ENCODE measurements at regions not wholly inside any gene's neighbourhood (a gene's known extent, or its start where the extent isn't known, plus 50 kb on each side); places are given as distances from the start of the nearest gene placed in this dataset.

DNA sequence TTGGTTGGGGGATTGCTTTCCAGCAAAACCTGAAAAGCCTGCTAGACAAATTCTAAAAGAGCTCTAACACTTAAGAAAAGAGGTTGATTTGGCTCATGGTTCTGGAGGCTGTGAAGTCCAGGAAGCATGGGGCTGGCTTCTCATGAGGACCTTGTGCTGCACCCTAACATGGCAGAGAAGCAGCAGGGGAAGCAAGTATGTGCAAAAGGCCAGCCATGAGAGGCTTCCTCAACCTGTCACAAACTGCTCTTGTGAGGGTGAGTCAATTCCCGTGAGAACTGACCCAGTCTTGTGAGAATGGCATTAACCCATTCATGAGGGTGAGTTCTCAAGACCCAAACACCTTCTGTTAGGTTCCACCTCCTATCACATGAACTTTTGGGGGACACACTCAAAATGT, 54.3 kb upstream of the IGFBP3 start:
- DNase-seq, result no peak
- H2AK5ac ChIP-seq (ENCODE audit: low read length, severe bottlenecking), result peak overlapping the region; percentile 66
- no peak overlapping the region for H3K4ac ChIP-seq (ENCODE audit: low read depth in 1 of 2, low read length in 2 of 2)
- H3K4me2 ChIP-seq (ENCODE audit: low read length, poor library complexity, severe bottlenecking), result no peak overlapping the region
- H4K91ac ChIP-seq (ENCODE audit: low read length), result no peak overlapping the region
- no peak overlapping the region for H2BK5ac ChIP-seq (ENCODE audit: low read depth, low read length, poor library complexity, severe bottlenecking)
- H2BK120ac ChIP-seq (ENCODE audit: low read depth, low read length), result no peak overlapping the region
- H3K36me3 ChIP-seq (ENCODE audit: control insufficient read depth in 1 of 2, insufficient read depth in 2 of 2, low read depth in 1 of 2, low read length in 2 of 2), result no peaks in the 10 kb centered on the region
- peaks cover 22% of the 10 kb centered on the region for H3K4me1 ChIP-seq (ENCODE audit: control insufficient read depth, insufficient read depth, low read depth, low read length)
- no peak overlapping the region for H3K9ac ChIP-seq (ENCODE audit: low read length)
- H3K18ac ChIP-seq (ENCODE audit: low read depth in 1 of 2, low read length in 2 of 2), result no peak overlapping the region
- H3K23ac ChIP-seq (ENCODE audit: low read length in 2 of 2), result no peak overlapping the region
- H3K9me3 ChIP-seq (ENCODE audit: control insufficient read depth, low read length), result no peaks in the 10 kb centered on the region
- no peak overlapping the region for H4K8ac ChIP-seq (ENCODE audit: low read length)
- H3K79me1 ChIP-seq (replicated peaks; ENCODE audit: low read length, poor library complexity, severe bottlenecking), result no peaks in the 10 kb centered on the region
- H2AFZ ChIP-seq (ENCODE audit: low read depth, low read length), result no peak overlapping the region
- no peaks in the 10 kb centered on the region for H3K27me3 ChIP-seq (ENCODE audit: control insufficient read depth in 1 of 2, insufficient read depth in 1 of 2, low read length in 2 of 2)
- no peak overlapping the region for H3K14ac ChIP-seq (ENCODE audit: low read length in 2 of 2)
- H3K27ac ChIP-seq (ENCODE audit: low read length, poor library complexity, severe bottlenecking), result no peak overlapping the region
- WGBS, result 20% methylated on average over 1 of the region's 1 CpG
- peak overlapping the region; percentile 1 to 75 for H2BK12ac ChIP-seq (ENCODE audit: low read length in 2 of 2)
- H2BK15ac ChIP-seq (ENCODE audit: low read depth, poor library complexity, severe bottlenecking), result peak overlapping the region; percentile 12
- no peak overlapping the region for H3K4me3 ChIP-seq (ENCODE audit: insufficient read depth in 1 of 2, low read depth in 1 of 2, low read length in 2 of 2)

DNA sequence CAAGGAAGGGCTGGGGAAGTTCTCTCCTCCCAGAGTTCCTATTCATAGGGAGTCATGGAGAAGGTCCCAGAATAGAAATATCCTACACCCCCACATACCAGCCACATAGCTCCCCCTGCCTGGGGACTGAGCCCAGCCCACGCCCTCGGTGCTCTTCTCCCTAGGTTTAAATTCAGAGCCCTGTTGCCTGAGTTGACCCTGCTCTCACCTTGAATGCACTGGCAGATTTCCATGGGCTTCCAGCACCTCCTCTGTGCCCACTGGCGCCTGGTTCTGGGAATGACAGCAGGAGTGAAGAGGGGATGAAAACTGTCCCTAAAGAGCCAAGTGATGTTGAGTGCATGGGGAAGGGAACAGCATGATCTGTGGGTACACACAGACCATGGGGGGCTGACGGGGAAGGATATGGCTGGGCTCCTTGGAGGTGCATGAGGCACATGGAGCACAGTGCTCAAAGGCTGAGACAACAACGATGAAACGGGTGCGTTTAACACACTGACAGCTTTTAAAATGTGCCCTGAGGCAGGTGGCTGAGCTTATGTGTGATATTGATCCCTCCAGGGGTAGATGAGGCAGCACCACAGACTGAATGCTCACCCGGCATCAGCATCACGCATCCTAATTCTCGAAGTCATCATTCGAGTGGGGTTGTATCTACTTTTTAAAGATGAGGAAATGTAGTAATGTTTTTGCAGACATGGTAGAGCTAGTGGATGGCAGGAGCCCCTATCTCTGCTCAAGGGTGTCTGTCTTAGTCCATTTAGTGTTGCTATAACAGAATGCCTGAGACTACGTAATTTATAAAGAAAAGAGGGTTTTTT, 53.7 kb upstream of the IGFBP3 start:
- Histone ChIP-seq H2BK15ac (ENCODE audit: low read depth, poor library complexity, severe bottlenecking) (peak overlapping the region; percentile 0), H3K9me3 (ENCODE audit: control insufficient read depth, low read length) (no peaks in the 10 kb centered on the region)

DNA sequence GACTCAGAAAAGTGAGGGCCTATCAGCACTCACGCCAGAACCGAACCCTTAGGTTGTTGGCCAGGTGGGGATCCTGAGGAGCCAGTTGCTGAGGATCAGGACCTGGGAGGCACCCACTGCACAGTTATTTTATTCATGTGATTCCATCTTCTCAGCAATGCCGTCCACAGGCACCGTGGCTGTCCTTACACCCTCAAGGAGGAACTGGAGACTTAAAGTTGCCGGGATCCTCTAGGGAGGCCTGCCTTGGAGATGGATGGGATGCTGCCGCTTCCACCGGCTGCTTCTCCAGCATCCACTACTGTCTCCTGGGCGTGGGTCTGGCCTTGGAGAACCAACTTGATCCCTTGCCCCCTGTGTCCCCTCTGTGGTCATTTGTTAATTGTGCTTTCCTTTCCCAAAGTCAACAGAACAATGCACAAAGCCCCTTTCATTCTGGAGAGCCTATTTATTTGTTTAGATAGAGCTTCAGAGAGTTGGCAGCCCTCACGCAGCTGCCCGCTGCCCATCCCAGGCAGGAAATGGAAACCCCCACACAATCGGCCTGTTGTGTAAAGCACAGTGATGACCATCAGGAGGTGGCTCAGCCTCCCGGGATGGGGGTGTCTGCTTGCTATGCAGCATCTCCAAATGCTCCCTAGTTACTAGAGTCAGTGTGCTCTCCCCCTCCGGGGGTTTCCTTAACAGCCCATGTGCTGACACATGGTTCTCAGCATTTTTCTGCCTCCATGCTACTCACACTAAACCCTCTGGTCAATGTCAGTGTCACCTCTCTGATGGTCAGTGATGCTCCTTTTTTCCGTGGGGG, 52.9 kb upstream of the IGFBP3 start:
- Histone ChIP-seq H3K4me1 (ENCODE audit: control insufficient read depth, insufficient read depth, low read depth, low read length) (peaks cover 11% of the 10 kb centered on the region), H3K4me3 (ENCODE audit: insufficient read depth in 1 of 2, low read depth in 1 of 2, low read length in 2 of 2) (no peak overlapping the region), H3K23ac (ENCODE audit: low read length in 2 of 2) (no peak overlapping the region), H2BK5ac (ENCODE audit: low read depth, low read length, poor library complexity, severe bottlenecking) (no peak overlapping the region), H3K79me1 (replicated peaks; ENCODE audit: low read length, poor library complexity, severe bottlenecking) (no peaks in the 10 kb centered on the region), H2AK5ac (ENCODE audit: low read length, severe bottlenecking) (peak overlapping the region; percentile 24), H3K14ac (ENCODE audit: low read length in 2 of 2) (no peak overlapping the region), H3K27me3 (ENCODE audit: control insufficient read depth in 1 of 2, insufficient read depth in 1 of 2, low read length in 2 of 2) (peaks cover 0 to 4% of the 10 kb centered on the region in 2 experiments), H2BK12ac (ENCODE audit: low read length in 2 of 2) (peak overlapping the region; percentile 1 to 29), H3K9me3 (ENCODE audit: control insufficient read depth, low read length) (no peaks in the 10 kb centered on the region), H3K4me2 (ENCODE audit: low read length, poor library complexity, severe bottlenecking) (no peak overlapping the region), H2BK120ac (ENCODE audit: low read depth, low read length) (no peak overlapping the region), H3K9ac (ENCODE audit: low read length) (no peak overlapping the region), H3K4ac (ENCODE audit: low read depth in 1 of 2, low read length in 2 of 2) (peak overlapping the region in 1 of 2 experiments; percentile 18), H3K36me3 (ENCODE audit: control insufficient read depth in 1 of 2, insufficient read depth in 2 of 2, low read depth in 1 of 2, low read length in 2 of 2) (no peaks in the 10 kb centered on the region), H2BK15ac (ENCODE audit: low read depth, poor library complexity, severe bottlenecking) (no peak overlapping the region), H3K18ac (ENCODE audit: low read depth in 1 of 2, low read length in 2 of 2) (peak overlapping the region in 1 of 2 experiments; percentile 17), H4K91ac (ENCODE audit: low read length) (no peak overlapping the region), H3K27ac (ENCODE audit: low read length, poor library complexity, severe bottlenecking) (no peak overlapping the region), H2AFZ (ENCODE audit: low read depth, low read length) (no peak overlapping the region), H4K8ac (ENCODE audit: low read length) (no peak overlapping the region)
- DNase-seq, result peak; percentile 55
- WGBS, result 58% methylated on average over 14 of the region's 14 CpGs

More for the DNA sequence above, 53.7 kb upstream of the IGFBP3 start:
- no peaks in the 10 kb centered on the region for H3K79me1 ChIP-seq (replicated peaks; ENCODE audit: low read length, poor library complexity, severe bottlenecking)
- H3K14ac ChIP-seq (ENCODE audit: low read length in 2 of 2), result peak overlapping the region in 1 of 2 experiments; percentile 44
- H3K4ac ChIP-seq (ENCODE audit: low read depth in 1 of 2, low read length in 2 of 2), result no peak overlapping the region
- H3K27ac ChIP-seq (ENCODE audit: low read length, poor library complexity, severe bottlenecking), result no peak overlapping the region
- peak overlapping the region; percentile 87 for H2BK12ac ChIP-seq (ENCODE audit: low read length in 2 of 2)
- no peak for DNase-seq
- H2AFZ ChIP-seq (ENCODE audit: low read depth, low read length), result no peak overlapping the region
- no peak overlapping the region for H4K8ac ChIP-seq (ENCODE audit: low read length)
- peak overlapping the region; percentile 6 for H2AK5ac ChIP-seq (ENCODE audit: low read length, severe bottlenecking)
- H3K9ac ChIP-seq (ENCODE audit: low read length), result no peak overlapping the region
- no peak overlapping the region for H3K4me2 ChIP-seq (ENCODE audit: low read length, poor library complexity, severe bottlenecking)
- no peak overlapping the region for H2BK5ac ChIP-seq (ENCODE audit: low read depth, low read length, poor library complexity, severe bottlenecking)
- peak overlapping the region in 1 of 2 experiments; percentile 67 for H3K18ac ChIP-seq (ENCODE audit: low read depth in 1 of 2, low read length in 2 of 2)
- peak overlapping the region; percentile 23 for H4K91ac ChIP-seq (ENCODE audit: low read length)
- no peaks in the 10 kb centered on the region for H3K36me3 ChIP-seq (ENCODE audit: control insufficient read depth in 1 of 2, insufficient read depth in 2 of 2, low read depth in 1 of 2, low read length in 2 of 2)
- H3K4me1 ChIP-seq (ENCODE audit: control insufficient read depth, insufficient read depth, low read depth, low read length), result peaks cover 17% of the 10 kb centered on the region
- H2BK120ac ChIP-seq (ENCODE audit: low read depth, low read length), result no peak overlapping the region
- no peak overlapping the region for H3K4me3 ChIP-seq (ENCODE audit: insufficient read depth in 1 of 2, low read depth in 1 of 2, low read length in 2 of 2)
- no peak overlapping the region for H3K23ac ChIP-seq (ENCODE audit: low read length in 2 of 2)
- 97% methylated on average over 11 of the region's 12 CpGs for WGBS
- H3K27me3 ChIP-seq (ENCODE audit: control insufficient read depth in 1 of 2, insufficient read depth in 1 of 2, low read length in 2 of 2), result no peaks in the 10 kb centered on the region

Data from mesenchymal stem cell (in vitro differentiated cells and primary cell).